ENCODE measurements at regions not wholly inside any gene's neighbourhood (a gene's known extent, or its start where the extent isn't known, plus 50 kb on each side); places are given as distances from the start of the nearest gene placed in this dataset.
"Not testable (repeated sequence)": the region's sequence is repeated elsewhere in the genome, so short reads cannot be mapped to it uniquely, and the experiment has no call there.

DNA sequence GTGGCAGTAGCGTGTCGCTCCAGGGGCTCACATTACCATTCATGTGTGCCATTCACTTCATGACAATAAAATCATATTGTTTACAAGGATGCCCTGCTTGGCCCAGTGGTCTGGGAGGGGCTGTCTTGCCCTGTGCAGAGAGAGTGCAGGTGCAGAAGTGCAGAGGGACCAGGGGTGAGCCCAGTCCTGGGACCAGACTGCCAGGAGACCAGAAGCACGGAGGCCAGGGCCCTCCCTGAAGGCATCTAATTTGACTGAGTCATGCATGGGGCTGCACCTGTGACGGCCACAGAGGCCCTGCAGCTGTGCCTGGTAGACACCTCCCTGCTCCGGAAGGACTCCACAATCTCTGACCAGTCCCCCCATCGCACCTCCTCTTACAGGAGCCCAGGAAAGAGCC lies 164.4 kb upstream of the FOXD4L5 start:
- Histone ChIP-seq H3K9ac (ENCODE audit: low read depth, low read length) (no peak overlapping the region), H3K27me3 (ENCODE audit: control insufficient read depth, insufficient read depth, low read length) (no peaks in the 10 kb centered on the region), H3K36me3 (ENCODE audit: insufficient read depth, low read length) (no peaks in the 10 kb centered on the region), H3K9me3 (replicated peaks; ENCODE audit: low read length) (no peaks in the 10 kb centered on the region), H3K4me3 (ENCODE audit: low read length) (no peak overlapping the region), H3K4me1 (ENCODE audit: control insufficient read depth, insufficient read depth, low read length) (no peaks in the 10 kb centered on the region), H3K4me2 (ENCODE audit: low read length) (no peak overlapping the region)

GRCh38 chr9:65447146-65447545 lies 162.1 kb upstream of the FOXD4L5 start:
- H3K27me3 ChIP-seq (ENCODE audit: control insufficient read depth, insufficient read depth, low read length); H3K9me3 ChIP-seq (replicated peaks; ENCODE audit: low read length); H3K4me2 ChIP-seq (ENCODE audit: low read length); H3K4me1 ChIP-seq (ENCODE audit: control insufficient read depth, insufficient read depth, low read length); H3K4me3 ChIP-seq (ENCODE audit: low read length); H3K9ac ChIP-seq (ENCODE audit: low read depth, low read length); H3K36me3 ChIP-seq (ENCODE audit: insufficient read depth, low read length): not testable (repeated sequence)

DNA sequence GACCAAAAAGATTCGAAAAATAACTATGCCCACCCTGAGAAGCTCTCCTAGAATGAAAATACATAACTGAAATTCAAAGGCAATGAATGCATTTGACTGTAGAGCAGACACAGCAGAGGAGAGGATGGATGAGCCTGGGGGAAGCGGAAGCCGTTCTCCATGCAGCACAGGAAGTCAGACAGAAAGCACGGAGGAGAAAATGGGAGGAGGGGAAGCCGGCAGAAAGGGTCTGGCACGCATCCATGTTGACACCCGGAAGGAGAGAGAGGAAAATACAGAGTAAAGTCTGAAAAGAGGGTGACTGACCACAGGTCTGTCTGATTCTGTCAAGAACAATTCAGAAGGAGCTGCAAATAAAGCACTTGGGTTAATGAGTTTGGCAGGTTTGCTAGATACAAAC lies 161.0 kb upstream of the FOXD4L5 start:
- H3K9ac ChIP-seq (ENCODE audit: low read depth, low read length); H3K4me3 ChIP-seq (ENCODE audit: low read length); H3K4me2 ChIP-seq (ENCODE audit: low read length); H3K27me3 ChIP-seq (ENCODE audit: control insufficient read depth, insufficient read depth, low read length); H3K4me1 ChIP-seq (ENCODE audit: control insufficient read depth, insufficient read depth, low read length); H3K36me3 ChIP-seq (ENCODE audit: insufficient read depth, low read length); H3K9me3 ChIP-seq (replicated peaks; ENCODE audit: low read length): not testable (repeated sequence)

GRCh38 chr9:65444943-65445342 lies 159.9 kb upstream of the FOXD4L5 start:
- no peak overlapping the region for H3K4me3 ChIP-seq (ENCODE audit: low read length)
- no peak overlapping the region for H3K4me2 ChIP-seq (ENCODE audit: low read length)
- no peaks in the 10 kb centered on the region for H3K9me3 ChIP-seq (replicated peaks; ENCODE audit: low read length)
- no peaks in the 10 kb centered on the region for H3K4me1 ChIP-seq (ENCODE audit: control insufficient read depth, insufficient read depth, low read length)
- no peaks in the 10 kb centered on the region for H3K36me3 ChIP-seq (ENCODE audit: insufficient read depth, low read length)
- H3K9ac ChIP-seq (ENCODE audit: low read depth, low read length) = no peak overlapping the region
- H3K27me3 ChIP-seq (ENCODE audit: control insufficient read depth, insufficient read depth, low read length) = no peaks in the 10 kb centered on the region

- H3K9me3 ChIP-seq (replicated peaks; ENCODE audit: low read length); H3K9ac ChIP-seq (ENCODE audit: low read depth, low read length); H3K4me3 ChIP-seq (ENCODE audit: low read length); H3K4me2 ChIP-seq (ENCODE audit: low read length); H3K27me3 ChIP-seq (ENCODE audit: control insufficient read depth, insufficient read depth, low read length); H3K4me1 ChIP-seq (ENCODE audit: control insufficient read depth, insufficient read depth, low read length); H3K36me3 ChIP-seq (ENCODE audit: insufficient read depth, low read length): not testable (repeated sequence)
Observed at GRCh38 chr9:65442116-65442515, 157.1 kb upstream of the FOXD4L5 start.

DNA sequence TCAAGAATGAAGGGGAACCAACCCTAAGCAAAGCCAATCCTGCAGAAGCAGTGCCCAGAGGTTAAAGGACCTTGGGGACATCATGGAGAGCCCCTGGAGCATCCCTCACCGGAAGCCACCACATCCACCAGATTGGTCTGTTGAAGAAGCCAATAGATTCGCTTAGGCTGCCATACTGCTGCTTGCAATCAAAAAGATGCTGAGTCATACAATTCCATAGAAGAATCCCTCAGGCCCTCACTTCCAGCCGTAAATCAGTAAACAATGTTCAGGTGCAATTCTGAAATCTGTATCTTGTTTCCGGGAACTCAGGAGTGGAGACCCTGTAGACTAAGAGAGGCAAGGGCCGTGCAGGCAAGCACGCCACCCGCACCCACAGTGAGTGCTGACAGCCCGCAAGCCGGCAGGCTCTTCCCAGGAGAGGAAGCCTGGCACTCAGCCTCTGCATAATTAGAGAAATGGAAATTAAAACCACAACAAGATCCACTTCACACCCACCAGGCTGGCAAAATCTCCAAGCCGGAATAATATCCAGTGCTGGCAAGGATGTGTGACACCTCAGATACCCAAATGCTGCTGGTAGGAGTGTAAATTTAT lies 156.4 kb upstream of the FOXD4L5 start:
- not testable (repeated sequence) for H3K4me3 ChIP-seq (ENCODE audit: low read length); H3K27me3 ChIP-seq (ENCODE audit: control insufficient read depth, insufficient read depth, low read length); H3K36me3 ChIP-seq (ENCODE audit: insufficient read depth, low read length); H3K9me3 ChIP-seq (replicated peaks; ENCODE audit: low read length); H3K9ac ChIP-seq (ENCODE audit: low read depth, low read length); H3K4me1 ChIP-seq (ENCODE audit: control insufficient read depth, insufficient read depth, low read length); H3K4me2 ChIP-seq (ENCODE audit: low read length)

DNA sequence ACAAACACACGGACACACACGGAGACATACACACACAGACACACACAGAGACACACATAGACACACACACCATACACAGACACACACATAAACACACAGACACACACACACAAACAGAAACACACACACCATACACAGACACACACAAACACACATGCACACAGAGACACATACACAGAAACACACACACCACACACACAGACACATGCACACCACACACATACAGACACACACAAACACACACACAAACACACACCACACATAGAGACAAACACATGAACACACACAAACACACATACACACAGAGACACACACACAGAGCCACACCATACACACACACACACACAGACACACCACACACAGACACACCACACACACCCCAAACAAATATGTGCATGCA lies 152.7 kb upstream of the FOXD4L5 start:
- H3K4me1 ChIP-seq (ENCODE audit: control insufficient read depth, insufficient read depth, low read length) = no peaks in the 10 kb centered on the region

DNA sequence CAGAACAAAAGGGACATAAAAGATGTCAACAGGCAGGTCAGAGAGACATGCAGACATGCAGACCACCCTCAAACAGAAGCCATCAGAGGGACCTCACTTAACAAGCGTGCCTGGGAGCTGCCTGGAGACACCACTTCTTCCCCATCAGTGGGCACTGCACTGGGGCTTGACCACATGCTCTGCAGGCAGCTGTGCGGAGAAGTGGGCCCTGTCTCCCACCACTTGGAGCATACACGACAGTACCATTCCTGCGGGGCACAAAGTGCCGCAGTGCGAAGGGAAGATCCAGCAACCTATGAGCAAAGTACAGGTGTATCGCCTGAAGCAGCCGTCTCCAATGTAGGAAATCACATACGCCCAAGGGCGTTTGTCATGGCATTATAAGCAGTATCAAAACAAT lies 150.5 kb upstream of the FOXD4L5 start:
- H3K9ac ChIP-seq (ENCODE audit: low read depth, low read length) = no peak overlapping the region
- H3K36me3 ChIP-seq (ENCODE audit: insufficient read depth, low read length) = no peaks in the 10 kb centered on the region
- H3K4me1 ChIP-seq (ENCODE audit: control insufficient read depth, insufficient read depth, low read length) = no peaks in the 10 kb centered on the region
- peaks cover 14% of the 10 kb centered on the region for H3K9me3 ChIP-seq (replicated peaks; ENCODE audit: low read length)
- no peaks in the 10 kb centered on the region for H3K27me3 ChIP-seq (ENCODE audit: control insufficient read depth, insufficient read depth, low read length)
- H3K4me3 ChIP-seq (ENCODE audit: low read length) = no peak overlapping the region
- H3K4me2 ChIP-seq (ENCODE audit: low read length) = no peak overlapping the region

More for the DNA sequence above, 152.7 kb upstream of the FOXD4L5 start:
- Histone ChIP-seq H3K36me3 (ENCODE audit: insufficient read depth, low read length) (no peaks in the 10 kb centered on the region), H3K4me2 (ENCODE audit: low read length) (no peak overlapping the region), H3K27me3 (ENCODE audit: control insufficient read depth, insufficient read depth, low read length) (no peaks in the 10 kb centered on the region), H3K4me3 (ENCODE audit: low read length) (no peak overlapping the region), H3K9me3 (replicated peaks; ENCODE audit: low read length) (peaks cover 11% of the 10 kb centered on the region), H3K9ac (ENCODE audit: low read depth, low read length) (no peak overlapping the region)

DNA sequence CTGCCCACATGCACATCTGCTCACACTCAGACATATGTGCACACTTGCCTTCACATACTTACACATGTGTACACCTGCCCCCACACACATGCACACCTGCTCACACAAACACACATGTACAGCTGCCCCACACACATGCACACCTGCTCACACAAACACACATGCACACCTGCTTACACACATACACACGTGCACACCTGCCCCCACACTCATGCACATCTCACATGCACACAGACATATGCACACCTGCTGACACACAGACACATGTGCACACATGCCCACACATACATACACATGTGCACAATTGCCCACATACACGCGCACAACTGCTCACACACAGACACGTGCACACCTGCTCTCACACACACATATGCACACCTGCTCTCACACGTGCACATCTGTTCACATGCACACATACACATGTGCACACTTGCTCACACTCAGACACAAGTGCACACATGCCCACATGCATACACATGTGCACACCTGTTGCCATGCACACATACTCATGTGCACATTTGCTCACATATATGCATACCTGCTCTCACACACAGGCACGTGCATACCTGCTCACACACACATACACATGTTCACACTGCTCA lies 147.8 kb upstream of the FOXD4L5 start:
- peaks cover 14% of the 10 kb centered on the region for H3K9me3 ChIP-seq (replicated peaks; ENCODE audit: low read length)
- H3K4me2 ChIP-seq (ENCODE audit: low read length) = no peak overlapping the region
- no peak overlapping the region for H3K4me3 ChIP-seq (ENCODE audit: low read length)
- H3K9ac ChIP-seq (ENCODE audit: low read depth, low read length) = no peak overlapping the region
- no peaks in the 10 kb centered on the region for H3K36me3 ChIP-seq (ENCODE audit: insufficient read depth, low read length)
- no peaks in the 10 kb centered on the region for H3K4me1 ChIP-seq (ENCODE audit: control insufficient read depth, insufficient read depth, low read length)
- H3K27me3 ChIP-seq (ENCODE audit: control insufficient read depth, insufficient read depth, low read length) = no peaks in the 10 kb centered on the region

- Histone ChIP-seq H3K9me3 (replicated peaks; ENCODE audit: low read length) (peaks cover 14% of the 10 kb centered on the region), H3K4me3 (ENCODE audit: low read length) (no peak overlapping the region), H3K27me3 (ENCODE audit: control insufficient read depth, insufficient read depth, low read length) (no peaks in the 10 kb centered on the region), H3K9ac (ENCODE audit: low read depth, low read length) (no peak overlapping the region), H3K36me3 (ENCODE audit: insufficient read depth, low read length) (no peaks in the 10 kb centered on the region), H3K4me2 (ENCODE audit: low read length) (no peak overlapping the region), H3K4me1 (ENCODE audit: control insufficient read depth, insufficient read depth, low read length) (no peaks in the 10 kb centered on the region)
Observed at GRCh38 chr9:65432051-65432450, 147.0 kb upstream of the FOXD4L5 start.

- Histone ChIP-seq H3K9me3 (replicated peaks; ENCODE audit: low read length) (peaks cover 9% of the 10 kb centered on the region), H3K36me3 (ENCODE audit: insufficient read depth, low read length) (no peaks in the 10 kb centered on the region), H3K9ac (ENCODE audit: low read depth, low read length) (no peak overlapping the region), H3K4me2 (ENCODE audit: low read length) (no peak overlapping the region), H3K27me3 (ENCODE audit: control insufficient read depth, insufficient read depth, low read length) (no peaks in the 10 kb centered on the region), H3K4me3 (ENCODE audit: low read length) (no peak overlapping the region), H3K4me1 (ENCODE audit: control insufficient read depth, insufficient read depth, low read length) (no peaks in the 10 kb centered on the region)
Observed at GRCh38 chr9:65430221-65430620, 145.2 kb upstream of the FOXD4L5 start.

DNA sequence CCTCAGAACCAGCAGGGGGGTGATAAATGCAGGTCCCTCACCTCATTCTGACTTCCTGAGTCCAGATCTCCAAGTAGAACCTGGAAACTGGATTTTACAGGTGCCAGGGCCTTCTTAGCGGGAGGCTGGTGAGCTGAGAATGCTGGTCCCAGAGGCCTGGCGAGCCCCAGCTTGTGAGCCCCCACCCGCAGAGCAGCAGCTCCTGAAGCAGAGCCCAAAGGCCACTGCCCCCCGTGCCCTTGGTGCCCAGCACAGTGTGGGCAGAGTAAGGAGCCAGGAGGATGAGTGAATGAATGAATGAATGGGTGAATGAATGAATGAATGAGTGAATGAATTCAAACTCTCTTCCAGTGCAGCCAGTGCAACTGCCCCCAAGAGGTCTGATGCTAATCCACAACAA lies 142.4 kb upstream of the FOXD4L5 start:
- H3K4me3 ChIP-seq (ENCODE audit: low read length); H3K9ac ChIP-seq (ENCODE audit: low read depth, low read length); H3K9me3 ChIP-seq (replicated peaks; ENCODE audit: low read length); H3K36me3 ChIP-seq (ENCODE audit: insufficient read depth, low read length); H3K27me3 ChIP-seq (ENCODE audit: control insufficient read depth, insufficient read depth, low read length); H3K4me2 ChIP-seq (ENCODE audit: low read length); H3K4me1 ChIP-seq (ENCODE audit: control insufficient read depth, insufficient read depth, low read length): not testable (repeated sequence)
